Right lobe of liver (tissue), 4 donors: ENCODE measurements at regions not wholly inside any gene's neighbourhood (a gene's known extent, or its start where the extent isn't known, plus 50 kb on each side); places are given as distances from the start of the nearest gene placed in this dataset.

Experiments
- CTCF ChIP-seq, 4 donors: fragments of 200-600 bp in 3 of 4; fragments of 450-650 bp in 1 of 4; IDR thresholded peaks; one replicate each; pipeline versions ENCODE4 v1.5.1 to v1.8.0; 2016 to 2022; ENCODE audit warnings: antibody characterized with exemption in 4 of 4, mild to moderate bottlenecking in 2 of 4
- POLR2A ChIP-seq: fragments of 450-650 bp; IDR thresholded peaks from one replicate; pipeline ENCODE4 v1.6.1; 2017; ENCODE audit warnings: antibody characterized with exemption, mild to moderate bottlenecking
- donor health status: DM: no; HTN: no; CAD: no.
- donor health status: DM: no; HTN: no; CAD: no.
- donor health status: DM: no; HTN: yes; CAD: no.

- no peak for TF ChIP-seq CTCF (IDR thresholded peaks at IDR 0.05)
- no peak for TF ChIP-seq POLR2A
Measured at GRCh38 chr20:12827816-12828385, 180.9 kb upstream of the SPTLC3 start.
